Breast epithelium (tissue), 4 donors: ENCODE measurements at regions not wholly inside any gene's neighbourhood (a gene's known extent, or its start where the extent isn't known, plus 50 kb on each side); places are given as distances from the start of the nearest gene placed in this dataset.

ENCODE experiments used
- DNase-seq, 2 donors: peaks; one replicate each; pipeline ENCODE4 v3.0.0-alpha.2; 2019; ENCODE audit warnings: low spot score in 2 of 2
- H3K27ac ChIP-seq, 2 donors: fragments of 200-600 bp; sonication (generic) in 1 of 2; one replicate each; pipeline ENCODE4 v1.5.1; 2016 to 2019; ENCODE audit warnings: mild to moderate bottlenecking in 1 of 2
- H3K27me3 ChIP-seq, 2 donors: fragments of 200-600 bp; sonication (generic) in 1 of 2; one replicate each; pipeline versions ENCODE4 v1.5.1 to v1.6.0; 2017 to 2019; ENCODE audit warnings: control low read depth in 1 of 2, mild to moderate bottlenecking in 1 of 2
- H3K36me3 ChIP-seq: fragments of 200-600 bp; one replicate; pipeline ENCODE4 v1.5.1; 2019
- H3K4me1 ChIP-seq, 2 donors: fragments of 200-600 bp; sonication (generic); one replicate each; pipeline ENCODE4 v1.5.1; 2016 to 2019; ENCODE audit warnings: control low read depth in 1 of 2
- H3K4me3 ChIP-seq, 3 donors: fragments of 200-600 bp; sonication (generic); 1 replicate in 2 of 3; 2 replicates in 1 of 3; pipeline ENCODE4 v1.5.1; 2016 to 2019; ENCODE audit warnings: mild to moderate bottlenecking in 3 of 3, moderate library complexity in 2 of 3
- H3K9me3 ChIP-seq, 2 donors: fragments of 200-600 bp; sonication (generic) in 1 of 2; one replicate each; pipeline ENCODE4 v1.5.1; 2016 to 2019; ENCODE audit warnings: control low read depth in 1 of 2
- CTCF ChIP-seq, 3 donors: fragments of 450-650 bp; IDR thresholded peaks; one replicate each; pipeline ENCODE4 v1.5.1; 2016 to 2017; ENCODE audit warnings: antibody characterized with exemption in 3 of 3, mild to moderate bottlenecking in 3 of 3, moderate library complexity in 3 of 3
- POLR2A ChIP-seq: fragments of 450-650 bp; IDR thresholded peaks from one replicate; pipeline ENCODE4 v1.6.1; 2016; ENCODE audit warnings: antibody characterized with exemption, mild to moderate bottlenecking, moderate library complexity
- POLR2AphosphoS5 ChIP-seq, 3 donors: sonication (generic); formaldehyde crosslinking; IDR thresholded peaks; one replicate each; pipeline ENCODE4 v1.6.1; 2017; ENCODE audit warnings: antibody characterized with exemption in 3 of 3
- intact Hi-C: fragments of 100-400 bp; cut with DNase I; formaldehyde crosslinking; loops from one replicate; pipeline ENCODE4 v1.15.1; 2023; ENCODE audit warnings: low total_unique reads

GRCh38 chr2:57886161-57886786 is 160.3 kb upstream of the VRK2 start:
- Histone ChIP-seq H3K4me3 (no peak overlapping the region), H3K36me3 (no peaks in the 10 kb centered on the region), H3K4me1 (no peaks in the 10 kb centered on the region), H3K27me3 (no peaks in the 10 kb centered on the region), H3K9me3 (no peaks in the 10 kb centered on the region), H3K27ac (no peak overlapping the region)
- no peak for DNase-seq
- TF ChIP-seq POLR2A: no peak
- no peak for TF ChIP-seq CTCF (IDR thresholded peaks at IDR 0.05)
- no peak for TF ChIP-seq POLR2AphosphoS5 (IDR thresholded peaks at IDR 0.05)
- intact Hi-C loops: no loop called here

- DNase-seq: no peak
- Histone ChIP-seq H3K9me3 (no peaks in the 10 kb centered on the region), H3K4me3 (no peak overlapping the region), H3K27ac (no peak overlapping the region), H3K27me3 (no peaks in the 10 kb centered on the region), H3K4me1 (no peaks in the 10 kb centered on the region), H3K36me3 (no peaks in the 10 kb centered on the region)
- no peak for TF ChIP-seq POLR2AphosphoS5 (IDR thresholded peaks at IDR 0.05)
- TF ChIP-seq POLR2A: no peak
- intact Hi-C loops: no loop called here
Observed at GRCh38 chr2:57888463-57888862, 158.1 kb upstream of the VRK2 start.

GRCh38 chr2:57890464-57890863 is 156.1 kb upstream of the VRK2 start:
- H3K27me3 ChIP-seq: no peaks in the 10 kb centered on the region
- no peaks in the 10 kb centered on the region for H3K36me3 ChIP-seq
- intact Hi-C loops: no loop called here
- no peaks in the 10 kb centered on the region for H3K4me1 ChIP-seq
- H3K4me3 ChIP-seq: no peak overlapping the region
- TF ChIP-seq CTCF (IDR thresholded peaks at IDR 0.05) (no peak), POLR2A (no peak)
- no peak for DNase-seq
- no peaks in the 10 kb centered on the region for H3K9me3 ChIP-seq
- H3K27ac ChIP-seq: no peak overlapping the region

GRCh38 chr2:57891086-57891712 is 155.4 kb upstream of the VRK2 start:
- DNase-seq: no peak
- H3K4me3 ChIP-seq: no peak overlapping the region
- H3K4me1 ChIP-seq: no peaks in the 10 kb centered on the region
- TF ChIP-seq CTCF (IDR thresholded peaks at IDR 0.05): no peak
- no peak for TF ChIP-seq POLR2A
- TF ChIP-seq POLR2AphosphoS5 (IDR thresholded peaks at IDR 0.05): no peak
- no peak overlapping the region for H3K27ac ChIP-seq
- H3K9me3 ChIP-seq: no peaks in the 10 kb centered on the region
- H3K27me3 ChIP-seq: no peaks in the 10 kb centered on the region
- intact Hi-C loops: no loop called here
- H3K36me3 ChIP-seq: no peaks in the 10 kb centered on the region

GRCh38 chr2:57892920-57893319 is 153.7 kb upstream of the VRK2 start:
- no peaks in the 10 kb centered on the region for H3K27me3 ChIP-seq
- no peak for TF ChIP-seq CTCF (IDR thresholded peaks at IDR 0.05)
- TF ChIP-seq POLR2A: no peak
- TF ChIP-seq POLR2AphosphoS5 (IDR thresholded peaks at IDR 0.05): no peak

More at GRCh38 chr2:57892920-57893319, 153.7 kb upstream of the VRK2 start:
- Histone ChIP-seq H3K9me3 (no peaks in the 10 kb centered on the region), H3K27ac (no peak overlapping the region), H3K36me3 (no peaks in the 10 kb centered on the region), H3K4me3 (no peak overlapping the region), H3K4me1 (no peaks in the 10 kb centered on the region)
- intact Hi-C loops: no loop called here
- DNase-seq: no peak
